ENCODE measurements at regions not wholly inside any gene's neighbourhood (a gene's known extent, or its start where the extent isn't known, plus 50 kb on each side); places are given as distances from the start of the nearest gene placed in this dataset.
"Not testable (repeated sequence)": the region's sequence is repeated elsewhere in the genome, so short reads cannot be mapped to it uniquely, and the experiment has no call there.

- TF ChIP-seq CTCF, POLR2A (IDR thresholded peaks at IDR 0.05): not testable (repeated sequence)
Observed at GRCh38 chr15:32243727-32244126, 159.4 kb downstream of the GOLGA8K start.

Data from Peyer's patch (tissue), 4 donors.